ENCODE measurements at regions not wholly inside any gene's neighbourhood (a gene's known extent, or its start where the extent isn't known, plus 50 kb on each side); places are given as distances from the start of the nearest gene placed in this dataset.

DNA sequence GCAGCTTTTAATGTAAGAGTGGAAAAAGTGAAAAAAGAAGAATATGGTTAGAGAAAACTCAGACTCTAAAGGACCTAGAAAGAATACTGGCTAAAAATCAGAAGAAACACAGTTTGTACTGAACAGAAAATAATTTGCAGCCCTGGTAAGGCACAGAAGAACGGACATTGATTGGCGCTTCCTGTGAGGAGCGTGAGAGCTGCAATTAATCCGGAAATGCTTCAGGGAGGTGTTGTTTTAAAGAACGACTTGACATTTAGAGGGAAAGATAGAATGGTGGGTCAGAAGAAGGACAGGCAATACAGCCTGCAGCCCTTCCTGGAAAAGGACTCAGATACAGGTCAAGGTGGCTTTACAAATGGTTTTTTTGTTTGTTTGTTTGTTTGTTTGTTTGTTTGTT, 151.3 kb upstream of the TSC22D2 start:
- no peaks in the 10 kb centered on the region for H3K9me3 ChIP-seq (ENCODE audit: control insufficient read depth, insufficient read depth, low read length)
- H3K9ac ChIP-seq (ENCODE audit: low read depth, low read length), result no peak overlapping the region
- H3K4me1 ChIP-seq (ENCODE audit: insufficient read depth, low read length), result no peaks in the 10 kb centered on the region
- no peaks in the 10 kb centered on the region for H3K36me3 ChIP-seq (ENCODE audit: insufficient read depth, low read length)

DNA sequence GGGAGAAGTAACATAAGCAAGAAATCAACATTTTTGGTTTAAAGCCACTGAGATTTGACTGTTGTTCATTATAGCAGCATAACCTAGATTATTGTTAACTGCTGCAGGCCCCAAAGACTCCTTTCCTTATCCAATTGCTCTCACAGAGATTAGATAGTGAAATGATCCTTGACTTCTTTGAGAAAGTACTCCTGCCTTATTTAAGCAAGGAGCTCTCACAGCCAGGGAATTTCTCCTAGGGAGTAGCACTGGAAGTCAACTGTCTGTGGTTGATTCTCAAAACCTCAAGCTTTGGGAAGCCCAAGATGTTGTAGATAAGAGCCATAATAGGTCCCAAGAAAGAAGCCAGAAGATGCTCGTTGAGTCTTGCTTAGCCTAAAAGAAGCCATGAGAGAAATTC, 151.8 kb upstream of the TSC22D2 start:
- H3K9me3 ChIP-seq (ENCODE audit: control insufficient read depth, insufficient read depth, low read length), result no peaks in the 10 kb centered on the region
- H3K36me3 ChIP-seq (ENCODE audit: insufficient read depth, low read length), result no peaks in the 10 kb centered on the region
- H3K4me1 ChIP-seq (ENCODE audit: insufficient read depth, low read length), result no peaks in the 10 kb centered on the region; the same call in 1 of the 2 replicates
- H3K9ac ChIP-seq (ENCODE audit: low read depth, low read length), result no peak overlapping the region

DNA sequence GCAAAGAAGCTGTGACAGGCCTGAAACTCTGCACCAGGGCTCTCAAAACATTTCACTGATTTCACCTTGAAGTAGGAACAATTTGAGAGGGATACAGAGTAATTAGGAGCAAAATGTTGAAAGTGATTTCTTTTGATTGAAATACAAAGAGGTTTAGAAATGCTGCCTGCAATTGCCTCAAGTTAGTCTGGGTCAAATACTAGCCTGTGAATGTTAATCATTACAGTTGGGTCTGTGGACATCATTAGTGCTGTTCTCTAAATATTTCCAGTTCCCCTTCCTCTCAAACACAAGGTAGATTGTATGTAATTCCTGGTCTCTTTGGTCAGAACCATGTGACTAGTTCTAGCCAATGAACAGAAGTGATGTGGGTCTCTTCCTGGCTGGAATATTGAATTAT, 152.3 kb upstream of the TSC22D2 start:
- H3K36me3 ChIP-seq (ENCODE audit: insufficient read depth, low read length), result no peaks in the 10 kb centered on the region
- H3K4me1 ChIP-seq (ENCODE audit: insufficient read depth, low read length), result no peaks in the 10 kb centered on the region; the same call in 1 of the 2 replicates
- no peak overlapping the region for H3K9ac ChIP-seq (ENCODE audit: low read depth, low read length)
- H3K9me3 ChIP-seq (ENCODE audit: control insufficient read depth, insufficient read depth, low read length), result no peaks in the 10 kb centered on the region

DNA sequence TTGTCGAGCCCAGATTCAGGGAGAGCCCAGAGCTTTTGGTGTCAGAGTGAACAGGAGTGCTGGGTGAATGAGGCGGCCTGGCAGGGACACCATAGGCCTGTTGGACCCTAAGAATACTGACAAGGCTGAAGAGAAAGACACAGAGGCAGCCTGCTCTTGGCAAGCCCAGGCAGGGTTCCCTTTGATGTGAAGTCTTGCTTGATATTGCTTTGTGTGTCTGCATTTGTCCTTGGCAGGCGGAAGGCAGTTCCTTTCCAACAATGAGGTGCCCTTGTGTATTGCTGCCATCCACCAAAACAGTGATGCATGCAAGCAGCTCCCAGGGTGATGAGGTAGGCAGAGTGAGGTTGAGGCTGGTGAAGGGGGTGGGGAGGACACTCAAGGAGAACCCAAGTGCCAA, 152.7 kb upstream of the TSC22D2 start:
- H3K9me3 ChIP-seq (ENCODE audit: control insufficient read depth, insufficient read depth, low read length), result no peaks in the 10 kb centered on the region
- no peaks in the 10 kb centered on the region; the same call in 1 of the 2 replicates for H3K4me1 ChIP-seq (ENCODE audit: insufficient read depth, low read length)
- no peaks in the 10 kb centered on the region for H3K36me3 ChIP-seq (ENCODE audit: insufficient read depth, low read length)
- no peak overlapping the region for H3K9ac ChIP-seq (ENCODE audit: low read depth, low read length)

GRCh38 chr3:150254309-150254708, 153.8 kb upstream of the TSC22D2 start:
- H3K36me3 ChIP-seq (ENCODE audit: insufficient read depth, low read length), result no peaks in the 10 kb centered on the region
- H3K4me1 ChIP-seq (ENCODE audit: insufficient read depth, low read length), result peaks cover 8% of the 10 kb centered on the region
- no peaks in the 10 kb centered on the region for H3K9me3 ChIP-seq (ENCODE audit: control insufficient read depth, insufficient read depth, low read length)
- H3K9ac ChIP-seq (ENCODE audit: low read depth, low read length), result no peak overlapping the region

DNA sequence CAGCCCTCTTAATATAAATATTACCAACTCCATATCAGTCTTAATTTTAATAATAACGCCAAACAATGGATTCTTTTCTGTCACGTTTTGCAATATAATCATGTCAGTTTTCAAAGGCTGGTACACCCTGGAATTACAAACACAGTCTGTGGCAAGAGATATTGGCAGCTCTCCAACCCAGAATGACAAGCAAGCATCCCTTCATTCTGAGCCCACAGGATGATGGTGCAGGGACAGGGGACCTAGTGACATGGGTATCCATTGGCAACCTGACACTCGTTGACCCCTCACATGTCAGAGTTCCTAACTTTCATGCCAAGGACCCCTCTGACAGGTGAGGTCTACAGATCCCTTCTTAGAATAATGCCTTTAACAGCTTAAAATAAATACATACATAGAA, 154.5 kb upstream of the TSC22D2 start:
- Histone ChIP-seq H3K36me3 (ENCODE audit: insufficient read depth, low read length) (no peaks in the 10 kb centered on the region), H3K9ac (ENCODE audit: low read depth, low read length) (no peak overlapping the region), H3K9me3 (ENCODE audit: control insufficient read depth, insufficient read depth, low read length) (no peaks in the 10 kb centered on the region), H3K4me1 (ENCODE audit: insufficient read depth, low read length) (peaks cover 14% of the 10 kb centered on the region)

DNA sequence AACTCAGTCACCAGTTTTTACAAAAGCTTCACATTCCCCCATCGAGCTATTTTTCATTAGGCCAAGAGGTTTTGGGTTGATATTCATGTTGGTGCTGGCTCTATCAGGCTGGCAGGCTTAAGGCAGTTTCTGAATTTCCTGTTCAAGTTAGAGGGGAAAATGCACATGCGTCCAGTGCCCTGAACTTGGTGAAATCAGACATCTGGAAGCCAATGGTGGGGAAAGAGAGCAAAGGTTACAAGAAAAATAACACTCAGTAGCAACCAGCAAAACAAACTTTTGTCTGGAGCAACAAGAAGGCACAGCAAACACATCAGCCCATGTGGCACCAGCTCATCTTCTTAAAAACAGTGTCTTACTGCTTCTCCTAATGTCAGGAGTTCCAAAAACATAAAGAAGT, 155.6 kb upstream of the TSC22D2 start:
- H3K9ac ChIP-seq (ENCODE audit: low read depth, low read length), result no peak overlapping the region
- no peaks in the 10 kb centered on the region for H3K9me3 ChIP-seq (ENCODE audit: control insufficient read depth, insufficient read depth, low read length)
- H3K4me1 ChIP-seq (ENCODE audit: insufficient read depth, low read length), result peaks cover 14% of the 10 kb centered on the region
- no peaks in the 10 kb centered on the region for H3K36me3 ChIP-seq (ENCODE audit: insufficient read depth, low read length)

DNA sequence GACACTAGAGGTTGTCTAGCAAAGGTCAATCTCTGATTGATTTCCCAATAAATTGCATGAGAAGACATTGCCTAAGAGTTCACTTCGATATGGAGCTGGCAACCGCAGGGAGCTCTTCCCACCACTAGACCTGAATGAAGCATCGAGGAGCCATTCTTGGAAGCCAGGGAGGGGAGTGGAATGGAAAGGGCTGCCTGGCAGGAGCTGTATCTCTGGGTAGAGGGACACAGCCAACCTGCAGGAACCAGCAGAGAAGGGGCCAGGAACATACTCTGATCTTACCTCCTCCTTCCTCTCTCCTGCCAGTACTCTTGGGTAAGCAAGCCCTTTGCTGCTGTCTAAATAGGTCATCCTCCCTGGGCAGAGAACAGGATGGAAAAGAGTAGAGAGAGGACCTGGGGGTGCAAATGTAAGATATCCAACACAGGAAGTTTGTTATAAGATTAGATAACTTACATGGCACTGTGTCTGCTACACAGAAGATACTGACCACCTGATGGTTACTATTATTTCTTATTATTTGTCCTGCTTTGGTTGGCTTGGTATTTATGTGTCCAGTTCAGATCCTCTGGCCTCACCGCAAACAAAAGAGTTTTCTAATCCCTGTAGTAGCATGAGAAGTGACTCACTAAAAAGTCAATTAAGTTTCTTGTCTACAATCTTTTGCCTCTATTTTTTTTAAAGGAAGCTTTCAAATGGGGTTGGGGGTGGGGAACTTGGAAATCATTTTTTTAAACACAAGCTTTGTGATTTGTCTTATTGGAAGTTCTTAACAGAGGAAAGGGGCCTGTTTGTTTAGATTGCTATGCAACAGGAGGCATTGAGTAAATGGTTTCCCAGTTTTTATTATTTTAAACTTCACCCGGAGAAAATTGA, 156.7 kb upstream of the TSC22D2 start:
- Histone ChIP-seq H3K9ac (ENCODE audit: low read depth, low read length) (no peak overlapping the region), H3K4me1 (ENCODE audit: insufficient read depth, low read length) (peaks cover 14% of the 10 kb centered on the region), H3K36me3 (ENCODE audit: insufficient read depth, low read length) (no peaks in the 10 kb centered on the region), H3K9me3 (ENCODE audit: control insufficient read depth, insufficient read depth, low read length) (no peaks in the 10 kb centered on the region)

- no peaks in the 10 kb centered on the region for H3K36me3 ChIP-seq (ENCODE audit: insufficient read depth, low read length)
These were observed 158.2 kb upstream of the TSC22D2 start for GRCh38 chr3:150249779-150250470.

GRCh38 chr3:150248888-150249681, 159.0 kb upstream of the TSC22D2 start:
- Histone ChIP-seq H3K9ac (ENCODE audit: low read depth, low read length) (no peak overlapping the region), H3K4me1 (ENCODE audit: insufficient read depth, low read length) (peaks cover 14% of the 10 kb centered on the region), H3K36me3 (ENCODE audit: insufficient read depth, low read length) (no peaks in the 10 kb centered on the region), H3K9me3 (ENCODE audit: control insufficient read depth, insufficient read depth, low read length) (no peaks in the 10 kb centered on the region)

More at GRCh38 chr3:150249779-150250470, 158.2 kb upstream of the TSC22D2 start:
- H3K4me1 ChIP-seq (ENCODE audit: insufficient read depth, low read length), result peaks cover 14% of the 10 kb centered on the region
- H3K9ac ChIP-seq (ENCODE audit: low read depth, low read length), result no peak overlapping the region
- H3K9me3 ChIP-seq (ENCODE audit: control insufficient read depth, insufficient read depth, low read length), result no peaks in the 10 kb centered on the region

GRCh38 chr3:150248116-150248887, 159.8 kb upstream of the TSC22D2 start:
- no peak overlapping the region for H3K9ac ChIP-seq (ENCODE audit: low read depth, low read length)
- H3K9me3 ChIP-seq (ENCODE audit: control insufficient read depth, insufficient read depth, low read length), result no peaks in the 10 kb centered on the region
- peaks cover 14% of the 10 kb centered on the region for H3K4me1 ChIP-seq (ENCODE audit: insufficient read depth, low read length)
- H3K36me3 ChIP-seq (ENCODE audit: insufficient read depth, low read length), result no peaks in the 10 kb centered on the region

DNA sequence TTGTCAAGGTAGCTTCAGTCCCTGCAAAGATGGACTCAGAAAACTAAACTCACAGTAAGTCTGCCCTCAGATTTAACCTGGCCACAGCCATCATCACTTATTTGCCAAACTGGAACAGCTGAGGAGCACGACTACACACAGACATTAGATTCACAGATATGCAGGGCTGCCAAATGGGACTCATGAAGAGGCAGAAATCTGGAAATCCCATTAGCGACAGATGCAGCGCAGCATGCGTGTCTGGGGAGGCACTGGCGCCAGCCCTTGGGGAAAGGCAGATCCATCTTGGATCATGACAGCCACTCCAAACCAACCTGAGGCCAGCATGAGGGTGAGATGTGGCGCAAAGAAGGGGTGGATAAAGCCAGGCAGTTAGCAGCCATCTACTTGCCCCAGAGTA, 160.7 kb upstream of the TSC22D2 start:
- Histone ChIP-seq H3K36me3 (ENCODE audit: insufficient read depth, low read length) (no peaks in the 10 kb centered on the region), H3K4me1 (ENCODE audit: insufficient read depth, low read length) (peaks cover 18% of the 10 kb centered on the region), H3K9ac (ENCODE audit: low read depth, low read length) (no peak overlapping the region), H3K9me3 (ENCODE audit: control insufficient read depth, insufficient read depth, low read length) (no peaks in the 10 kb centered on the region)

DNA sequence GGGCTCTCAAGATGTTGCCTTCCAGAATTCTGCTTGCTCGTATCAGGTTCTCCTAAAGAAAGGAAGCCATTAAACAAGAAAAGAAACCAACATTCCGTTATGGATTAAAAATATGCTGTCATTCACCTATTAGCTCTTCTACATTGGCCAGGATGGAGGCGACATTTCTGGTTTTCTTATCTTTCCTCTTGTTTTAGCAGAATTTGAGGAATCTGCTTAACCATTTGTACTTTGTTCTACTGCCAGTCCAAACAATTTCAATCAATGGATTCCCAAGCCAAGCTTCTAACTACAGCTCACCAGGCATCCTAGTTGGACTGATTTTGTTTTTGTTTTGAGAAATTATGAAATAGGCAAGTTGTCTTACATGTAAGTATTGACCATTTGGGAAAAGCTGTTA, 164.6 kb upstream of the TSC22D2 start:
- H3K9ac ChIP-seq (ENCODE audit: low read depth, low read length), result no peak overlapping the region
- no peaks in the 10 kb centered on the region for H3K9me3 ChIP-seq (ENCODE audit: control insufficient read depth, insufficient read depth, low read length)
- H3K36me3 ChIP-seq (ENCODE audit: insufficient read depth, low read length), result no peaks in the 10 kb centered on the region
- peaks cover 14% of the 10 kb centered on the region for H3K4me1 ChIP-seq (ENCODE audit: insufficient read depth, low read length)

Data from ES-I3 (cell line).